ELR (cell line): ENCODE measurements at regions not wholly inside any gene's neighbourhood (a gene's known extent, or its start where the extent isn't known, plus 50 kb on each side); places are given as distances from the start of the nearest gene placed in this dataset.
"Not testable (repeated sequence)": the region's sequence is repeated elsewhere in the genome, so short reads cannot be mapped to it uniquely, and the experiment has no call there.

ENCODE experiments used
- DNase-seq: peaks from one replicate; pipeline ENCODE4 v3.0.0-alpha.2; 2015; ENCODE audit warnings: low read depth

DNA sequence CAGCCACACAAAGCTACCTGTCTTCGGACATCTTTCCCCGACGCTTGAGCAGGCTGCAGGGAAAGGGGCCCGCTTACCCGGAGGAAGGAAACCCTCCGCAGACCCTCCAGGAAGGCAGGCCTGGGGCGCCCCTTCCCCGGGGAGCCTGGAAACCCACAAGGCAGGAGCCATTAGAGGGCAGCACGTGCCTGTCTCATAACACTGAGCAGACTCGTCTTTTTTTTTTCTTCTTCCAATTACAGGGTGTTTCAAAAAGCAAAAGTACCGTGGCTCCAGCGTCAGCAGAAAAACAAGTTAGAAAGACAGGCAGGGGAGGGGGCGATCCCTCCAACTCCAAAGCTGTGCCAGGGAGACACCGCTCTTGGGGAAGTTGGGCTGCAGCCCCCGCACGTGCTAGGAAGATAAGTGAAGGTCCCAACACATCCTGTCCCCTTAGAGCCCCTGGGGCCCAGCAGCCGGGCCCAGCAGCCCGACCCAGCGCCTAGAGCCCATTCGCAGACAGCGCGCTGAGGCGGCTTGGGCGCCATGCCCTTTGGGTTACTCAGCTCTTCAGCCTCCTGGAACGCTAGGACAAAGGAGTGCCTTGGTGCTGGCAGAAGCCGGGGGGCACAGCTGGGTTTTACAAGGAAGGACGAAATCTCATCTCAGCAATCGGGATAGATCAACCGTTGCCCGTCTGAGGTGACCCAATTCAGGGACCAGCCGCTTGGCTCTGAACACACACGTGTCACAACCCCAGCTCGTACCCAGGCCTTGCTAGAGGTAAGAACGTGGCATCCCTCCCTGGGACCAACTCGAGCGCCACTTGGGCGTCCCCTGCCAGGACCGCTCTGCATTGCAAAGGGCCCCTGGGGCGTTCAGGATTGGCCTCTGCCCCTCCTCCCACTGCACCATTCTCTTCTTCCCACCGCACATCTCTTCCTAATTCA lies 136.3 kb downstream of the LY86 start:
- DNase-seq: peak; percentile 77

DNA sequence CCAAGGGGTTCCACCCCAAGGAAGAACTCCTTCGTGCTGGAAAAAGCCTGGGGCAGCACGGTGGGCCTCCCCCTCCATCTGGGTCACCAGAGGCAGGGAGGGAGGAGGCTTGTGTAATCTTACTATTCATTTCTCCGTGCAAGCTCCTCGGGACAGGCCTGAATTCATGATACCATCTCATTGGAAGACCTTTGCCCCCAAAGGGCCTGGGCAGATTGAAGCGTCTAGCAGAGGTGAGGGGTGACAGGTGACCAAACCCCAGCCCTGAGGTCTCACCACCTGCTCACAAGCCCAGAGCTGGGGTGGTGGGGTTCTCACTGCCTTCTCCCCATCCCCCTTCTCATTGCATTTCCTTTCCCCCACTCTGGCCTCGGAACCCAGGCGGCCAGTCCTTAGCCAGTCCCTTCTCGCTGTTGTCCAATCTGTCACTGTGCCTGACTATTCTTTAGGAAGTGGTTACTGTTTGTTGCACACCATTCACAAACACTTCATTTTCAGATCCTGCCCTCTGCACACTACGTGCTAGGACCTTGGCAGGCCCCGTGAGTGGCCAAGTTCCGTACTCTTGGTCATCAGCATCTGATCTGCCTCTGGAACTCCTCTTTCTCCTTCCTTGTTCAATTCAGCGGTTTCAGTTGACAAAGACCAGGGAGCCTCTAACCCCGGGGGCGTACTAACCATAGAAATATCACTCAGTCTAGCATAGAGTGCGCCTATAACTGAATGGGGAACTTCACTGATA lies 137.1 kb downstream of the LY86 start:
- DNase-seq: no peak

DNA sequence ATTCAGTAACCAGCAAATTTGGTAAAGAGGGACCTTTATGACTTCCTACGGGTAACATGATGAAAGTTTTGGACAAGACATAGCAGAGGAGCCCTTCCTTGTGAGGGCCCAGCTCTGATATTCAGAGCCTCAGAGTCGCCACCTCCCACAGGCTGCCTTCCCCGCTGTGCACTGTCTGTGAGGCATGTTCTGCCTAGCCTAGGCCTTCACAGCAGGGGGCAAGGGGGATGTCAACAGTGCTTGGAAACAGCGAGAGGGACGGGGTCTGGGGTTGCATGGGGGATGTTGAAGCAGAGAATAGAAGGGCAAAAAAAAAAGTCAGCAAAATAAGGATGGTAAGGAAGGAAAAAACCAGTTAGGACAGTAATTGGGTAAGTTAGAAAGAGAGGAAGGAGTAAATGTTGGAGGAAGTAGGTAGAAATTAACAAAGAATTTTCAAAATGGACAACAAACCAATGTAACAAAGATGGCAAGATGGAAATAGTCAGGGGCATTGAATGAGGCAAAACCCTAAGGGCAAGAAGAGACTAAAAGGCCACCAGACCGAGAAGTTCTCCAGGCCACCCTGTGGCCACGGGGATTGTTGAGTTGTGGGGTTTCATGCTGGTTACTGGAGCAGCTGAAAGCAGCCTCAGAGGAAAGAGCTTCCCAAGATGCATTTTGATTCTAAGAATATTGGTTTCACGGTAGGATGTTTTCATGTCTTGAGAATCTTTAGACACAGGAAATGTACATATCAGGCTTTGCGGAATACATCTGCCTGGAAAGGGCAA lies 139.8 kb downstream of the LY86 start:
- no peak for DNase-seq

DNA sequence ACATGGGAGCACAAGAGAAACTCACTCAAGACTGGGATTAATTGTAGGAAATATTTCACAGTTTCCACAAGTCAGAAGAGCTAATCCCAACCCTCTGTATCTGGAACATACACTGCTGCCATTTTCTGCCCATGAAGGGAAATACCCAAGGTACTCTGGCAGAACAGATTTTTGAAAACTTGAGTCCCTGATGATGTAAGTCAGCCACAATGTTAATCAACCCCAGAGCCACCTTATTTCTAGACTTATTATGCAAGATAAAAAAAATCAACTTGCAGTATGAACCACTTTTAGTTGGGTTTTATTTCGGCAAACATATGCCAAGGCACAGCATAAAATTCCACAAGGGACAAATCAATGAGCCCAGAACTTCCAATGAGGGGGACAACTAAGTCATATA lies 141.5 kb downstream of the LY86 start:
- no peak for DNase-seq

DNA sequence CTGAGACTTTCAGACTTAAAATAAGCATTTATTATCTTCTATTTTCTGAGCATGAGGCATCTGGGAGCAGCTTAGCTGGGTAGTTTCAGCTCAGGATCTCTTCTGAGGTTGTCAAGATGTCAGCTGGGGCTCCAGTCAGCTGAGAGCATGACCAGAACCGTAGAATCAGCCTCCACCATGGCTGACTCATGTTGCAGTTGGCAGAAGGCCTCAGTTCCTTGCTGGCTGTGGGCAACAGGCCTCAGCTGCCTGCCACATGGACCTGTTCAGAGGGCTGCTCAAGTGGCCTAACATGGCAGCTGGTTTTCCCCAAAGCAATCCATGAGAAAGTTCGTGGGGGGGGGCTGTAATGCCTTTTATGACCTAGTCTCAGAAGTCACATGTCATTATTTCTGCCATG lies 142.3 kb downstream of the LY86 start:
- peak; percentile 64 for DNase-seq

DNA sequence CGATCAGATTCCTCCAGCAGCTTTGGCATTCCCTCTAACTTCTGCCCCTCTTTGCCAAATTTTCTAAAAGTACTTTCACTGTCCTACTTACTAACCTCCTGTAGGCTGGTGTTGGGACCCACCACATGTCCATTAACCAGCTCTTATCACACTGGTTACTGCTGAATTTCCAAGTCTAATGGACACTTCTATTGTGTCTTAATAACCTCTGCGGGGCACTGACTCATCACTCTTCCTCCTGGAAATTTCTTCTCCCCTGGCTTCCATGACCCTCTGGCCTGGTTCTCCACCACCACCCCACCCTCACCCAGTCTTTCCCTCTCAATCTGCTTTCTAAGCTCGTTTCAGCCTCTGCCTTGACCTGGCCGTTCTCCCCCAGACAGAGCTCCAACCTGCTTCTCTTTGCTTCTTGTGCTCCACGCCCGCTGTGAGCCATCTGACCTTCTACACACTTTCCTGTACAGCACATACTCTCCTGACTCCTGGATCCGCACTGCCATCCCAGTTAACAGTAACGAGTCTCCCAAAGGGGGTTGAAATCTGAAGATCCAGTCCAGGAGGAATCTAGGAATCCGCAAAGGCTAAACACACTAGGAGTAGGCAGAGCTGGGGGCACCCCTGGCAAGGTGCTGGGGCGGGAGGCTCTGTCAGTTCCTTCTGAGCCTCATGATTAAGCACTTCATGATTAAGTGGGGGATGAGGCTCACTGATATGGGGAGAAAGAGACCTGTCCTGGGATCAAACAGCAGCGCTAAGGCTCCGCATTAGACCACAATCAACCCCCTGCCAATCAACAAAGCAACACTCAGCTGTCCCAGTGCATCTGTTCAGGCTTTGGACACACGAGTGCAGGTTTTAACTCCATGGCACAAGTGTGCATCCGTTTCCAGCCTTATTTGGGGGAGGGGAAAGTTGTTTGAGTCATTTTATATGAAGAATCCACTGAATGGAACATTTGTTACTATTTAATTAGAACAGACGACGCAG lies 146.3 kb downstream of the LY86 start:
- no peak for DNase-seq

DNA sequence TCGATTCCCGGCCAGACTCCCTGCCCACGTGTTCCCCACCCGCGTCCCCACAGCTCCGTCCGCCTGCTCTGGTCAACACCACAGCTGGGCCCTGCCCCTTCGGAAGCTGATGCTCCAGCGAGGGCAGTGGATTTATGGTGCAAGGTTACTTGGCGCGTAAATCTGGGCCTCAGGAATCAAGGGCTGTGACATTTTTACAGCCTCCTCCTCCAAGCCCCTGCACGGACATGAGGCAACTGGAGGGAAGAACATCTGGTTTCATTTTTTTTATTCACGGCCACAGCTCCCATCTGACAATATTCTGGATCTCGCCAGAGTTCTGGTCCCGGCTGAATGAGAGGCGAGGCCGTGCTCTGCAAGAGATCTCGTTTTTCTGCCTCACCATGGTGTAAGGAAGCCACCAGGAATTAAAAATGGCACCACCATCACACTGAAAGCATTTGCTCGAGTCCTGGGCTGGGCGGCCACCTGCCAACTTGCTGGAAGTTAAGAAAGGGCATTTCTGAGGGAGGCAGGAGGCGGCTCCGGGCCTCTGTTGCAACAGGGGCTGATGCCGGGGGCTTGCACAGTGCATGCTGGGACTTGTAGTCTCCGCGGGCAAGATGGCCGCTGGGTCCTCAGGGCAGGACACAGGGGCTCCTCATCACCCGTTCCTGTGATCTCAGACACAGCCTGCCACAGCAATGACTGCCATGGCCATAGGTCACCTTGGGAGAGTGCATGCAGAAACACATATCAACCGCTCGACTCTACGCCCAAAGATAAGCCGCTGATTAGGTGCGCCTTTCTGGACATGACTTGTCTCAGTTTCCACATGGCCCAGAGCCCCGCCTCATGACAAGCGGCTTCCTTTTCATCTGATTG lies 148.5 kb downstream of the LY86 start:
- DNase-seq: peak; percentile 66

DNA sequence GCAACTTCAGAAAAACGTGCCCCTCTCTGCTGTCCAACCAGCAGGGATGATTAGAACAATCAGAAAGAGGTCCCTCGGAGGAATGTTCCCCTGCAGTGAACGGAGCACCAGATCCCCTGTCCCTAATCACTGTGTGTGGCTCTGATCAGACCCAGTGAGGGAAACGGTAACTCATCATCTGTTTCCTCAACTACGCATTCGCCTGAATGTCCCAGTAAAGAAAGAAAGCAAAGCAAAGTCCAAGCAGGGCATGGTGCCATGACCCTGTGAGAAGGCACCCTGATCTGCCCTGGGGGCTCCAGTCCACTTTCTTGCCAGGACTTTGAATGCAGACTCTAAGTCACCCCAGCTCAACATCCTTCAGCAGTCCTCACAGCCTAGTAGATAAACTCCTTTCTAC lies 149.2 kb downstream of the LY86 start:
- no peak for DNase-seq

DNA sequence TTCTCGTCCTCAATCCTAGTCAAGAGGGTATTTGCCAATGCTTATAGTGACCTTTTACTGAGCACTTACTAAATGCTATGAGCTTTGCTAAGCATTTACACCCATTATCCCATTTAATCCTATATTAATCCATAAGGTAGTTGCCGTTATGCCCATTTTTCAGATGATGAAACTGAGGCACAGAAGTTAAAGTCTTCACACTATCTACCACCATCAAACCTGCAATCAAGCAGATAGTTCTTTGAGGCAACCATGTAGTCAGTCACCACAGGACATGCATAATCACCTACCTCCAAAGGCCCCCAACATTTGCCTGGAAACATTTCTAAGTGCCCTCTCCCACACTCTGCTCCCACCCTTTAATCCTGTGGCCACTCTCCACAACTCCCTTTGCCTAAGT lies 149.6 kb downstream of the LY86 start:
- DNase-seq: no peak

DNA sequence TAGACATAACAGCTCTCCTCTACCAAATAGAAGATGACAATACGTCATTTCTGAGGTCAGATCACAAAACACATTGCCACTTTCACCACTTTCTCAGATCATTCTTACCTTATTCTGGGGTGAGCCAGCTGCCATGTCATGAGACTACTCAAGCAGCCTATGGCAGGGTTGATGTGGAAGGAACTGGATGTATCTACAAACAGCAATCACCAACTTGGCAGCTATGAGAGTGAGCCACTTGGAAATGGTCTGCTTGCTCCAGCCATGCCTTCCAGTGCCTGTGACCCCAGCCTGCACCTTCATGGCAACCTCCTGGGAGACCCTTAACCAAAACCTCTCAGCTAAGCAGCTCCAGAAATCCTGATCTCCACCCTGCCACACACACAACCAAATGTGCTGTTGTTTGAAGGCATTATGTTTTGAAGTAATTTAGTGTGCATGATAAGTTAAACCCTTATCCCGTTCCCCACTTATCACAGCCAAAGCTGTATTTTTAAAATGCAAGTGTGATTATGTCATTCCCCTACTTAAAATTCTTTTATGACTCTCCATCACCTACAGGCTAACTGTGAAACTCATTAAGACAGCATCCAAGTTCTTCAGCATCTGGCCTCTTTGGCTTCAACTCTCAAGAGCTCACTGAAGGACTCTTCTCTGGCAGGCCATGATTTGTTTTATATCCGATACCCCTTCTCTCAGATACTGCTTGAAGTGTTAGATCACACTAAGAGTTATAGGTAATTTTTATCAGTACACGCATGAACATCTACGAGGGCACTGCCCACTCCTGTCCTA lies 150.6 kb downstream of the LY86 start:
- DNase-seq: no peak

DNA sequence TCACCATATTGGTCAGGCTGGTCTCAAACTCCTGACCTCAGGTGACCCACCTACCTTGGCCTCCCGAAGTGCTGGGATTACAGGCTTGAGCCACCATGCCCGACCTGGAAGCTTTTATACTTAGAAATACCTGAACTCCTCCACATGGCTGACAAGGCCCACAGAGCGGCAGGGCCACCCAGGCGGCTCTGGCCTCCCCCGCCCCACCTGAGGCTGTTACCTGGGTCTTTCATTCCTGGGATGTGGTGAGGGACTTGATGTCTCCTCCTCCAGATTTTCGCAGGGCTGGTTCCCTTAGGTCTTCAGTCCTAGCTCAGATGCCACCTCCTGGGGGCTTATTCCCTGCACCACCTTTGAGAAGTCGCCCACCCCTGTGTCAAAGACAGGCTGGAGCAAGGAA lies 152.1 kb downstream of the LY86 start:
- DNase-seq: no peak

DNA sequence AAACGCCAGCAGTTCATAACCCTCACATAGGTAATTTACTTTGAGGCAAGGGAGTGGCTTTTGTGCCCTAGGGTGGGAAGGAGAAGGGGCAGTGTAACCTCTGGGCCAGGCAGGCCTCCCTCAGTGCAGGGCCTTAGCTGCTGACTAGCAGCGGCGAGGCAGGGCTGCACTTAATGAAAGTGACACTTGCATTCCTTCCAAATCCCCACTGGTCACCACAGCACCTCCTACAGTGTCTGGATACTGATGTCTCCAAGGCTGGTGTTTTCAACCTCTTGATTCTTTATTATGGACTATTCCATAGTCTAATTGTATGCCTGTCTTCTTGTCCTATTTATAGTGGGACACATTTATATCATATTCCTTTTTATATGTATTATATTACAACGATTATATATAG lies 152.7 kb downstream of the LY86 start:
- no peak for DNase-seq

DNA sequence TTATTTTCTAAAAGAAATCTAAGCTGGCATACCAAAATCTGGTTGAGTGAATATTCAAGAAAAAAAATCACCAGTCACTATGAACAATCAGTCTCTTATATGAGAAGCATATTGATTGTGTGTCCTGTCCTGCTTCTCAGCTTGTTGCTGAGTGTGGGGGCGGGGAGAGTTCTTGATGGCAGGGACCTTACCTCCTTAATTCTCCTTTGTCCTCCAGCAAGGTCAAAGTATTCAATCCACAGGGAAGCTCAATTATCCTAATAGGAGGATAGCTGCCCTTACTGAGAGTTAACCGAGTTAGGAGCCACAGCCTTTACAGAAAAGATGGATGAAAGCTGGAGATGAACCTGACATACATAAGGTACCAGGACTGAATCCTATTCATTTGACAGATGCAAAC lies 154.0 kb downstream of the LY86 start:
- no peak for DNase-seq

DNA sequence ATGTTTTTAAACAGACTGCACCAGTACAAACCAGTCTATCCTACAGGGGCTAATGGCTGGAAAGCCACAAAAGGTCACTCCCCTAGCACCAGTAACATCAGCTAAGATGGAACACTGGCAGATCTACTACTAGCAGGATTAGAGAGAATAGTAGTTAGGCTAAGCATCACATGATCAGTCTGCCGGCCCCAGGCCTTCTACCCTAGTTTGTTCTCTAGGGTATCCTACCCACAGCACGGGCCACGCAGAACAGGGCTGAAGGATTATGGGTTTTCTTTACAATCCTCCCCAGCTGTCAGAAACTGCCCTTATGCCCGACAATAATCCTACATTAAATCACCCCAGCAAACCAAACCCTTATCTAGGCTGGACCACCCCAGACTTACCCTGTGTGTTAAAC lies 156.0 kb downstream of the LY86 start:
- DNase-seq: no peak

DNA sequence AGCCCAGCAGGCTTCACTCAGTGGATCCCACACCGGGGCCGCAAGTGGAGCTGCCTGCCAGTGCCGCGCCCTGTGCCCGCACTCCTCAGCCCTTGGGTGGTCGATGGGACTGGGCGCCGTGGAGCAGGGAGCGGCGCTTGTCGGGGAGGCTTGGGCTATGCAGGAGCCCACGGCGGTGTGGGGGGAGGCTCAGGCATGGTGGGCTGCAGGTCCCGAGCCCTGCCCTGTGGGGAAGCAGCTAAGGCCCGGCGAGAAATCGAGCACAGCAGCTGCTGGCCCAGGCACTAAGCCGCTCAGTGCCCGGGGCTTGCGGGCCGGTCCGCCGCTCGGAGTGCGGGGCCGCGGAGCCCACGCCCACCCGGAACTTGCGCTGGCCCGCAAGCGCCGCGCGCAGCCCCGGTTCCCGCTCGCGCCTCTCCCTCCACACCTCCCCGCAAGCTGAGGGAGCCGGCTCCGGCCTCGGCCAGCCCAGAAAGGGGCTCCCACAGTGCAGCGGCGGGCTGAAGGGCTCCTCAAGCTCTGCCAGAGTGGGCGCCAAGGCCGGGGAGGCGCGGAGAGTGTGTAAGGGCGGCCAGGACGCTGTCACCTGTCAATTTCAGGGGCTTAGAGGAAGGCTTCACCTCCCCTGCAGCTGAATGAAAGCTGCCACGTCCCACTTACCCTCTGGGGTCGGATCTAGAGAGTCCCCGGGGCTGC lies 157.3 kb downstream of the LY86 start:
- DNase-seq: not testable (repeated sequence)

DNA sequence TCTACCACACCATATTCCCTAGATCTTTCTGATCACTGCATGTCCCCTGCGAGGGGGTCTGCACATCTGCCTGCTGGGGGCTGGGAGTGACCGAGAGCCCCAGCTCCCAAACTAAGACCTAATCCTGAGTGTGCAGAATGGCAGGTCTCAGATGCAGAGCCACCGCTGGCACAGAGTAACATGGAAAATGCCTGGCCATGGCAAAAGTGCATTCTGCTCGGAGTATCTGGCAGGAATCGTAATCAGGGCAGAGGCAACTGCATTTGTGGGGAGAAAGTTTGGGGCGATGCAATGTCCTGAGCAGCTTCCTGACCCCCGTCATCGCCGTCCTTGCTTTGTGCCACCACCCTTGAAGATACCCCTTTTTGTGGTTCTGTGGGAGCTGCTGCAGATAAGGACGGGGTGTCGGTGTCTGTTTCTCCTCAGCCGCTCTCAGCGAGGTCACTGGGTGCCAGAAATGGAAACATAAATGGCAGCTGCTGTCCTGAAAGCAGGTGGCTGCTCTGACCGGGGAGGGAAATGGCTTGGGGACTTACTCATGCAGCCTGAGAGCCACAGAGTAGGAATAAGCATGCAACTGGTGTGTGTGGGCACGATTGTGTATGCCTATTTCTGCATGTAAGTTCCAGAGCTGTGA lies 157.9 kb downstream of the LY86 start:
- DNase-seq: no peak

DNA sequence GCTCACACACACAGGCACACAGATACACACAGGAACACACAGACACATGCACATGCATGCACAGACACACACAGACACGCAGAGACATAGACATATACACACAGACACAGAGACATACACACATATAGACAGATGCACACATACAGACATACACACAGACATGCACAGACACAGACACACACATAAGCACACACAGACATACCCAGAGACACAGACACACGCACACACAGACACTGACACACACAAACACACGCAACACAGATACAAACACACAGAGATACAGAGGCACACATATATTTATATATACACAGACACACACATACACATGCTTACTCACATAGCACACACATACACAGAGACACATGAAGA lies 158.4 kb downstream of the LY86 start:
- DNase-seq: no peak

DNA sequence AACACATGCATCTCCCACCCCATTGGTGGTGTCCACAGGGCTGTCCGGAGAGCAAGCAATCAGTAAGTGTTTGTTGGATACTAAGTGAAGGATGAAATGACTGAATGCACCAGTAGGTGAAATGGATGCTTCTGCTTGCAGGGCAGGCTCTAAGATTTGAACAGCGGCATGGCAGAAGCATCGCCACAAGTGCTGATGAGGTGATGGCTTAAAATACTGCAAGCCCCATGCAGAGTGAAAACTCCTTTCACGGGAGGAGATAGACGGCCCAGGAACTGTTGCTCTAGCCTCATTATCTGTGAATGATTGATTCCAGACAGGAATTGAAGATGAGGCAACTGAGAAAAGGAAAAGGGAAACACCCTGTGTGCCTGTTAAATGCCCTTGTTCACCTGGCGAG lies 158.9 kb downstream of the LY86 start:
- DNase-seq: no peak

DNA sequence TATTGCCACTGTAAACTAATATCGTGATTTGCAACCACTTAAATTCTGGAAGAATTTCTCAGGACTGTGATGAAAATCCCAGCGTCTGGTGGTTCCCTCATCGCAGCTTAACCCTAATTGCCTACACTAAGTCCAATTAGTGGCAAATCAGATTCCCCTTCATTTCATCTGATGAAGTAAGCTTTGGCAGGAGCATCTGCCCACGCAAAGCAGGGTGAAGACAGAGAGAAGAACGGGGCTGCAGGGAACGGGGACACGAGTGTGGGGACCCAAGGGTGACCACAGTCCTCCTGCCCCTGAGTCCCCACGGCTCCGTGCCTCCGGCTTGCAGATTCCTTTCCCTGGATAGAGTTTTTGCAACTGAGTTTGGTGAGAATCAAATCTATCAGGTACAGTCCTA lies 159.5 kb downstream of the LY86 start:
- DNase-seq: no peak
